ENCODE measurements at regions not wholly inside any gene's neighbourhood (a gene's known extent, or its start where the extent isn't known, plus 50 kb on each side); places are given as distances from the start of the nearest gene placed in this dataset.
"Not testable (repeated sequence)": the region's sequence is repeated elsewhere in the genome, so short reads cannot be mapped to it uniquely, and the experiment has no call there.

GRCh38 chr5:91632871-91633270 lies 249.8 kb upstream of the ARRDC3 start:
- no peak for DNase-seq (ENCODE audit: low read depth in 2 of 2)

- no peak for DNase-seq (ENCODE audit: low read depth in 2 of 2)
Observed at GRCh38 chr5:91611746-91612145, 228.6 kb upstream of the ARRDC3 start.

- DNase-seq (ENCODE audit: low read depth in 2 of 2) = no peak
Observed at GRCh38 chr5:91607675-91608074, 224.6 kb upstream of the ARRDC3 start.

GRCh38 chr5:91599863-91600262 lies 216.7 kb upstream of the ARRDC3 start:
- no peak for DNase-seq (ENCODE audit: low read depth in 2 of 2)

GRCh38 chr5:91598216-91598615 lies 215.1 kb upstream of the ARRDC3 start:
- DNase-seq (ENCODE audit: low read depth in 2 of 2) = no peak

GRCh38 chr5:91595424-91595823 lies 212.3 kb upstream of the ARRDC3 start:
- no peak for DNase-seq (ENCODE audit: low read depth in 2 of 2)

- no peak for DNase-seq (ENCODE audit: low read depth in 2 of 2)
Observed at GRCh38 chr5:91591076-91591475, 208.0 kb upstream of the ARRDC3 start.

- DNase-seq (ENCODE audit: low read depth in 2 of 2) = no peak
Observed at GRCh38 chr5:91586232-91586631, 203.1 kb upstream of the ARRDC3 start.

- DNase-seq (ENCODE audit: low read depth in 2 of 2) = no peak
Observed at GRCh38 chr5:91584352-91584751, 201.2 kb upstream of the ARRDC3 start.

GRCh38 chr5:91566012-91566411 lies 182.9 kb upstream of the ARRDC3 start:
- DNase-seq (ENCODE audit: low read depth in 2 of 2) = not testable (repeated sequence)

GRCh38 chr5:91562922-91563321 lies 179.8 kb upstream of the ARRDC3 start:
- no peak for DNase-seq (ENCODE audit: low read depth in 2 of 2)

GRCh38 chr5:91541696-91542095 lies 158.6 kb upstream of the ARRDC3 start:
- DNase-seq (ENCODE audit: low read depth in 2 of 2) = no peak

- DNase-seq (ENCODE audit: low read depth in 2 of 2) = no peak
Observed at GRCh38 chr5:91538179-91538578, 155.1 kb upstream of the ARRDC3 start.

- no peak for DNase-seq (ENCODE audit: low read depth in 2 of 2)
Observed at GRCh38 chr5:91535499-91535898, 152.4 kb upstream of the ARRDC3 start.

GRCh38 chr5:91534332-91534731 lies 151.2 kb upstream of the ARRDC3 start:
- DNase-seq (ENCODE audit: low read depth in 2 of 2) = no peak

- no peak for DNase-seq (ENCODE audit: low read depth in 2 of 2)
Observed at GRCh38 chr5:91532779-91533178, 149.7 kb upstream of the ARRDC3 start.

- no peak for DNase-seq (ENCODE audit: low read depth in 2 of 2)
Observed at GRCh38 chr5:91532281-91532680, 149.2 kb upstream of the ARRDC3 start.

GRCh38 chr5:91528831-91529230 lies 145.7 kb upstream of the ARRDC3 start:
- no peak for DNase-seq (ENCODE audit: low read depth in 2 of 2)

- no peak for DNase-seq (ENCODE audit: low read depth in 2 of 2)
Observed at GRCh38 chr5:91521785-91522184, 138.7 kb upstream of the ARRDC3 start.

- no peak for DNase-seq (ENCODE audit: low read depth in 2 of 2)
Observed at GRCh38 chr5:91521334-91521733, 138.2 kb upstream of the ARRDC3 start.

GRCh38 chr5:91514400-91514799 lies 131.3 kb upstream of the ARRDC3 start:
- no peak for DNase-seq (ENCODE audit: low read depth in 2 of 2)

GRCh38 chr5:91503321-91503720 lies 120.2 kb upstream of the ARRDC3 start:
- DNase-seq (ENCODE audit: low read depth in 2 of 2) = no peak

GRCh38 chr5:91500758-91501157 lies 117.6 kb upstream of the ARRDC3 start:
- no peak for DNase-seq (ENCODE audit: low read depth in 2 of 2)

GRCh38 chr5:91499943-91500531 lies 116.9 kb upstream of the ARRDC3 start:
- peak; percentile 10 to 23 for DNase-seq (ENCODE audit: low read depth in 2 of 2)

All from fibroblast of skin of left biceps (primary cell).